GM18505 (cell line): ENCODE measurements at regions not wholly inside any gene's neighbourhood (a gene's known extent, or its start where the extent isn't known, plus 50 kb on each side); places are given as distances from the start of the nearest gene placed in this dataset.

Experiments used
- ATAC-seq: cut with Tn5 transposase; IDR thresholded peaks from one replicate; pipeline ENCODE4 v1.9.1; 2021; ENCODE audit not compliant: unreplicated experiment
- POLR2A ChIP-seq: IDR thresholded peaks from 4 replicates; pipeline ENCODE4 v1.6.1; 2011; ENCODE audit warnings: borderline replicate concordance; ENCODE audit not compliant: insufficient read depth, insufficient read length; ENCODE audit errors: extremely low read depth

- no peak for TF ChIP-seq POLR2A
Observed at GRCh38 chr18:41237317-41237716, 717.7 kb upstream of the PIK3C3 start.

GRCh38 chr18:41231681-41232080 lies 723.4 kb upstream of the PIK3C3 start:
- no peak for TF ChIP-seq POLR2A
- no peak for ATAC-seq

More at GRCh38 chr18:41237317-41237716, 717.7 kb upstream of the PIK3C3 start:
- no peak for ATAC-seq

DNA sequence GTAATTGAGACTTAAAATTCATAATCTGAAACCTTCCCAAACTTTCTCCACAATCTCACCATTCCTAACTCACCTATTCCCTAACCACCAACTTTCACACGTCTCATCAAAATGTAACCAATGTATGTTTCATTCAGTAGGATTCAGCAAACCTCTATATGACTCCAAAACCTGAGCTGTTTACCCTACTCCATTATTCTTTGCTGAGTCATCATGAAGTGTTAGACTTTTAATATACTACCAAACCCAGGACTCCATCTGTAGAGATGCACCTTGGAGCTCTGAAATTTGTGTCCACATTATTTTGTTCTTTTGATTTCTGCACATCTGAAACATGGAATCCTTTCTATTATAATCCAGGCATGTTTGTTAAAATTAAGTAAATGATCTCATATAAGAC lies 727.0 kb upstream of the PIK3C3 start:
- no peak for ATAC-seq
- TF ChIP-seq POLR2A: no peak

DNA sequence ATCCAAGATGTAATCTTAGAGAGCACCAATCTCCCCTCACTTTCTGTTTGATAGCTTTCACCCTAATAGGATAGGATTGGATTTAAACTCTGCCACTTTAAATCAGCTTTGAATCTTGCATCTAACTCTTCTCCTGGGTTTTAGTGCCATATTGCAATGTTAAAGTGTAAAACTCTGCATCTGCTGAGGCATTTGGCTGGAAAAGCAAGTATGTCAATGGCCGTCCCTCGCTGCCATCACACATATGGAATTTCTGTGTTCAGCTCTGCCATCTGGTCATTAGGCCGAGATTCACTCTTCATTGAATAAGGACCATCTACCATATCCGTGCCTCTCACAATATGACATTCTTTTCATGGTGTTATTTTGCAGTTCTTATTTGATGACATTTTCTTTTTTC lies 728.1 kb upstream of the PIK3C3 start:
- TF ChIP-seq POLR2A: no peak
- ATAC-seq: no peak

GRCh38 chr18:41226186-41226585 lies 728.8 kb upstream of the PIK3C3 start:
- TF ChIP-seq POLR2A: no peak

DNA sequence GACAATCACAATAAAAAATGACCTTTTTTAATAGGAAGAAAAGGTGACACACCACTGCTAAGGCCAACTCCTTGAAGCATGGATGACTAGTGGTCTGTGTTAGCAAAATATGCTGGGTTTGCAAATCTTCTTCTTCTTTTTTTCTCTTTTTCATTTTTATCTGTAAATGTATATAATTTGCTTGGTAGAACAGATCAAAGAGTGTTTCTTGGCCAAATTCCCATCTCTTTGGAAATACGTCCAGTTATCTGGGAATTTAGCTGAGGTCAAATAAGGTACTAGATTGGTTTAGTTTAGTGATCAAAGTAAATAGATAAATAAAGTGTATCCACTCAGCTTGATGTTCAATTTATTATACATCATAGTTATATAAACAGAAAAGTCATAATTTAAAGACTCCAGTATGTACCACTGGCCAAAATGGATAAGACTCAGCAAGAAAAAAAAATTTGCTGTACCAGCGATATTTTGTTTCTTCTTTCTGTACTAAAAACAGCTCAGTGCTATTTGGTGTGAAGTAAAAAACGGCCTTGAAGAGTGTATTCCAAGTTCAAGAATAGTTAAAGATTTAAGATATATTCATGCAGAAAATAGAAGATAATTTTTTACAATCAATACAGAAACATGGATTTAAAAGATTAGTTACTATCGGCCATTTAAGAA lies 738.6 kb upstream of the PIK3C3 start:
- ATAC-seq: no peak

More at GRCh38 chr18:41226186-41226585, 728.8 kb upstream of the PIK3C3 start:
- ATAC-seq: no peak

DNA sequence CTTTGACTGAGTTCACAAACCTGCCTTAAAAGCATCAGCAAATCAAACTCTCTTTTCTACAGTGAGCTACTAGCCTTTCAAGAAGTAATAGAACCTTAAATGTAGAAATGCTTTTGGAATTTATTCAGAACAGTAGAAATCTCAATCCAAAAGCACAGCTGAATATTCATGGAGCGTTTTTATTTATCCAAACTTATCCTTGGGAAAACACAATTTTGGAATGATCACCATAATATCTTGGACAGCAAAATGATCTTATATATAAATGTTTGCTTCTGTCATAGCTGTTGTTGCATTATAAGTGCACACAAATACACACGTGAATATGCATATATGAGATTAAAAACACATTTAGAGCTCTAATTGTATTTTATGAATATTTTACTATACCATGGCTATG lies 747.3 kb upstream of the PIK3C3 start:
- no peak for ATAC-seq
- no peak for TF ChIP-seq POLR2A

More for the DNA sequence above, 738.6 kb upstream of the PIK3C3 start:
- no peak for TF ChIP-seq POLR2A

GRCh38 chr18:41206341-41206830 lies 748.6 kb upstream of the PIK3C3 start:
- TF ChIP-seq POLR2A: no peak
- ATAC-seq: no peak

- TF ChIP-seq POLR2A: no peak
- no peak for ATAC-seq
Observed at GRCh38 chr18:41199212-41199611, 755.8 kb upstream of the PIK3C3 start.

DNA sequence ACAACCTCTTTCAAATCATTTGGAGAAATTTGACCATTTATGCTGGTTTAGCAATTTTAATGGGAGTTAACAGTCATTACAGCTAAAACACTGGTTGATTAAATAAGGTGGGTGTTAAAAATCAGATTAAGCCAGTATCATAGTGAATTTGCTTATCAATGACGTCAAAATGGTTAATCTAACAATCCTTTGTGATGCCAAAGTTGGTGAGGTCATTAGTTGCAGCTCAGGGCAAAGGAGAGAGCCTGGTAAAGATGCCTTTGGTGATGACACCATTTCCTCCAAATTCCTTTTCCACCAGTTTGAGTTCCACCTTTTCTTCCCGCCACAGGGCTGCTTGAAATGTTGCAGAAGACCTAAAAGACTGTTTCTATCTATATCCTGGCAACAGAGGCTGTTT lies 757.1 kb upstream of the PIK3C3 start:
- no peak for ATAC-seq
- no peak for TF ChIP-seq POLR2A

DNA sequence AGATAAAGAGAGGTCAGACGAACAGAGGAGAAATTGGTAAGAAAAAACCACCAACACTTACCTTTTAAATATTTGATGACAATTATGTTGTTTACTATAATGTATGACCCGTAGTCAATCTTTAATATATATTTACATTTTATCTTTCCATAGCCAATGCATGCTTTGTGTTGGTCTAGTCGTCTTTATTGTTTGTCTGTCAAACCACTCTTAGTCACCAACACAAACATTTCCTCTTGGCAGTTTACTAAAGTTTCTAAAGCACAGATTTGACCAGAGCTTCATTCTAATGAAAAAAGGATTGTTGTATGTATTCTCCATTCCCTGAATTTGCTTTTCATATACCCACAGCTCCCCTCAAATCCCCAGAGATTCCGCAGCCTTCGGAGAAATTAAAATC lies 784.7 kb upstream of the PIK3C3 start:
- ATAC-seq: no peak
- TF ChIP-seq POLR2A: no peak

GRCh38 chr18:41165625-41166024 lies 789.4 kb upstream of the PIK3C3 start:
- TF ChIP-seq POLR2A: no peak
- no peak for ATAC-seq

DNA sequence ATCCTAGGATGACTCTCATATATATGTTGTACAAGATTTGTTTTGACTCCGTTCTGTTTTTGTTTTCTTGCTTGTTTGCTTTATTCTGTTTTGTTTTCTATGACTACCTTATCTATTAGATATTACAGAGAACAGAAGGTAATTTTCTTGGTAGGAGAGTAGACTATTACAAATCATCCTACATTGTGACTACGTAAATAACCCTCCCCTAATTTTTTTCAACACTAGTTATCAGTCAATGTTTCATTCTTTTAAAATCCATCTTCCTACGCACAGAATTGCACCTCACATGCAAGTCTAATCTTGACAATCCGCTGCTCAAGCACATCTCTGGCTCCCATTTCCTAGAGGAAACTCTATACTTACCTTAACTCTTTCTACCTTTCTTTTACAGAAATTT lies 792.3 kb upstream of the PIK3C3 start:
- TF ChIP-seq POLR2A: no peak
- ATAC-seq: no peak

- no peak for TF ChIP-seq POLR2A
- no peak for ATAC-seq
Observed at GRCh38 chr18:41162191-41162590, 792.8 kb upstream of the PIK3C3 start.
